EH (cell line): ENCODE measurements at regions not wholly inside any gene's neighbourhood (a gene's known extent, or its start where the extent isn't known, plus 50 kb on each side); places are given as distances from the start of the nearest gene placed in this dataset.

Experiments used
- DNase-seq: peaks from one replicate; pipeline ENCODE4 v3.0.0-alpha.2; 2015; ENCODE audit warnings: low read depth

GRCh38 chr4:122203407-122203806, 51.3 kb downstream of the BLTP1 start:
- no peak for DNase-seq

DNA sequence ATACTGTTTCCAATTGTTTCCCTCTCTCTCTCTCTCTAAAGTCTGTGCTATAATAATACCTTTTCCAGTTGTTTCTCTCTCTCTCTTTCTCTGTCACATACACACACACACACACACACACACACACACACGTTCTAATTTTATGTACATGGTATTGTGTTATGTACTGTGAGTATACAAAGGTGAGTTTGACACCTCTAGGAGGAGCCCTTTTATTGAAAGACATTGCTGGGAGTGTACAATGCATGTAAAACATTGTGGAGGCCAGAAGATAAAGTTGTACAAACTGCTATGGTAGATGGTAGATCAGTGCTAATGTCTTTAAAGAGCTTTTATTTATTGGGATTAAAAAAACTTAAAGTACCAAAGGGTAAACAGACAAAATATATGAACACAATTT, 53.6 kb downstream of the BLTP1 start:
- no peak for DNase-seq

GRCh38 chr4:122212880-122213279, 60.7 kb downstream of the BLTP1 start:
- DNase-seq, result no peak

GRCh38 chr4:122218762-122219161, 66.6 kb downstream of the BLTP1 start:
- peak; percentile 15 for DNase-seq

GRCh38 chr4:122219356-122219755, 67.2 kb downstream of the BLTP1 start:
- no peak for DNase-seq

- DNase-seq, result no peak
Measured at GRCh38 chr4:122221322-122221721, 69.2 kb downstream of the BLTP1 start.

GRCh38 chr4:122224348-122224747, 72.2 kb downstream of the BLTP1 start:
- peak; percentile 17 for DNase-seq

- no peak for DNase-seq
Measured at GRCh38 chr4:122227202-122227601, 75.1 kb downstream of the BLTP1 start.

DNA sequence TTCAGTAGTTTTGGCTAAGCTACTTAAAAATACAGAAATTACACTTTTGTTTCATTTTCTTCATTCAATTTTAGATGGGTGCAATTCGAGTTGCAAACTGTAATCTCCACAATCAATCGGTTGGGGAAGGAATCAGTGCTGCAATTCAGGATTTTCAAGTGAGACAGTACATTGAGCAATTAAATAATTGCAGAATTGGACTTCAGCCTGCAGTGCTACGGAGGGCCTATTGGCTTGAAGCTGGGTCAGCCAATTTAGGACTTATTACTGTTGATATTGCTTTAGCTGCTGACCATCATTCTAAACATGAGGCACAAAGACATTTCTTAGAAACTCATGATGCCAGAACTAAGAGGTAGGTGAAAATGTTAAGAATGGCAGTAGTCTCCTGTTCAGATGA, 77.7 kb downstream of the BLTP1 start:
- no peak for DNase-seq

DNA sequence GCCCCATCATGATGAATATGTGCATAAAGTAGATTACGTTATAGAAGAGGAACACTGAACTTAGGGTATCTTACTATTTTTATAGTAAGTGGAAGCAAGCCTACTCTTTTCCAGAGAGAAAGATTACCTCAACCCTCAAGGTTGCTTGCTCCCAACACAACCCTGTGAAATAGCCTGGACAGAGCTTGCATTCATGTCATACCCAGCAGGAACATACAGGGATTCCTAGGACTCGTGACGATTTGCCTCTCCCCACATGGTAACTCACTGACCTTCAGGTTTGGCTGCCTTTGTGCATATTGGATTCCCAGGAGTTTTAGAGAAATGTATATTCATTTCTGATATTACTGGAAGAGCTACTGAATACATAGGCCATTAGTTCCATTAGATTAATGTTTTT, 80.5 kb downstream of the BLTP1 start:
- DNase-seq, result no peak

- DNase-seq, result no peak
Measured at GRCh38 chr4:122234686-122235085, 82.6 kb downstream of the BLTP1 start.

GRCh38 chr4:122243785-122244184, 91.7 kb downstream of the BLTP1 start:
- DNase-seq, result no peak

DNA sequence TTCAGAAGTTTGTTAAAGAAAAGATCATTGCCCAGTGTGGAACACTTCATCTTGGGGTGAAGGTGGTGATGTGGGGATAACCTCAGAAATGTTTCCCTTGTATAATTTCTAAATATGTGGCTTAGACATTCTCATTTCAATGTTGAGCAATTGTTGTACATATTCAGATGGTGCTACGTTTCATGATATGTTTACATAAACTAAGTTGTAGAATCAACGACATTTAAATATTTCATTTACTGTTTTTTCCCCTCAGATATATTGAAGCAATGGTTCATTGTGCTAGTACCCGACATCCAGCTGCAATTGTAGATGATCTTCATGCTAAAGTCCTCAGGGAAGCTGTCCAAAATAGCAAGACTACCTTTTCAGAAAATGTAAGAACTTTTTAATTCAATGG, 92.6 kb downstream of the BLTP1 start:
- no peak for DNase-seq

GRCh38 chr4:122246551-122246950, 94.4 kb downstream of the BLTP1 start:
- DNase-seq, result no peak

DNA sequence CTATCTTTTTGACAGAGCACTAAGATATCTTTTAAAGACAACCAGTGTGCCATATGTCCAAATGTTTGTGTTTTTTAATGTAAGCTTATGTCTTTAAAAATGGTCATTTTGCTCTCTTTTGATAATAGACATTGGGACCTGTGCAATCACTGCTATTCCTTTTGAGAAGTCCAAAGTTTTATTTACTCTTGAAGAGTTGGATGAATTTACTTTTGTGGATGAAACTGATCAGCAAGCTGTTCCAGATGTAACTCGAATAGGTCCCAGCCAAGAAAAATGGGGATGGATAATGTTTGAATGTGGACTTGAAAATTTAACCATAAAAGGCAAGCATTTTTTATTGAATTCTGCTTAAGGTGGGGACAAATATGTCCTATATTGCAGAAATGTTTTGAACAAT, 97.2 kb downstream of the BLTP1 start:
- DNase-seq, result no peak

- DNase-seq, result no peak
Measured at GRCh38 chr4:122252584-122252983, 100.5 kb downstream of the BLTP1 start.

DNA sequence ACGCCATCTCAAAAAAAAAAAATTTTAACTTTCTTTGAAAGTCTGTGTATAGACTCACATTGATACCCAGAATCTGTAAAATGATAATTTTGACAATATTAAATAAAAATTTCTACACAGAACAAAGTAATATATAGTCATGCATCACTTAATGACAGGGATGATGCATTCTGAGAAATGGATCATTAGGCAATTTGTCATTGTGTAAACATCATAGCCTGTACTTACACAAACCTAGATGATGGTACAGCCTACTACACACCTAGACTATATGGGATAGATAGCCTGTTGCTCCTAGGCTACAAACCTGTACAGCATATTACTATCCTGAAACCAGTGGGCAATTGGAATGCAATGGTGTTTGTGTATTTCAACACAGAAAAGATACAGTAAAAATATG, 107.7 kb downstream of the BLTP1 start:
- DNase-seq, result no peak

GRCh38 chr4:122276359-122276758, 102.5 kb upstream of the ADAD1 start:
- DNase-seq, result no peak

- no peak for DNase-seq
Measured at GRCh38 chr4:122278976-122279375, 99.8 kb upstream of the ADAD1 start.

- no peak for DNase-seq
Measured at GRCh38 chr4:122279670-122280069, 99.1 kb upstream of the ADAD1 start.

DNA sequence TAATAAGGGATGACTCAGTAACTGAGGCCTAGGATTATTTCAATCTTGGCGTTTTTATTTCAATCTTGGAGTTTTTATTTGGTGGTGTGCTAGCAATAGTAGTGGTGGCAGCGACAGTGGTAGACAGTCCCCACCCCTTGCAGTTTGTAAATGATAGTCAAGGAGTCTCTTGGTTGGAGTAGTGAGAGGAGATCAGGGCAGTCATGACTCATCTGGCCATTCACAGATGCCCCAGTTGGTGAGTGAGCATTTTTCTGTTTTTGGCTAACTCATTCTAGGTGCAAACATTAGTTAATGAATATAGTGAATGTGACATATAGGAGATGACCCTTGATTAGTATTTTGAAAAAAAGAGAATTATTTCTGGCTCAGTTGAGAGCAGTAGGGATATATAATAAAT, 93.5 kb upstream of the ADAD1 start:
- DNase-seq, result peak; percentile 35

DNA sequence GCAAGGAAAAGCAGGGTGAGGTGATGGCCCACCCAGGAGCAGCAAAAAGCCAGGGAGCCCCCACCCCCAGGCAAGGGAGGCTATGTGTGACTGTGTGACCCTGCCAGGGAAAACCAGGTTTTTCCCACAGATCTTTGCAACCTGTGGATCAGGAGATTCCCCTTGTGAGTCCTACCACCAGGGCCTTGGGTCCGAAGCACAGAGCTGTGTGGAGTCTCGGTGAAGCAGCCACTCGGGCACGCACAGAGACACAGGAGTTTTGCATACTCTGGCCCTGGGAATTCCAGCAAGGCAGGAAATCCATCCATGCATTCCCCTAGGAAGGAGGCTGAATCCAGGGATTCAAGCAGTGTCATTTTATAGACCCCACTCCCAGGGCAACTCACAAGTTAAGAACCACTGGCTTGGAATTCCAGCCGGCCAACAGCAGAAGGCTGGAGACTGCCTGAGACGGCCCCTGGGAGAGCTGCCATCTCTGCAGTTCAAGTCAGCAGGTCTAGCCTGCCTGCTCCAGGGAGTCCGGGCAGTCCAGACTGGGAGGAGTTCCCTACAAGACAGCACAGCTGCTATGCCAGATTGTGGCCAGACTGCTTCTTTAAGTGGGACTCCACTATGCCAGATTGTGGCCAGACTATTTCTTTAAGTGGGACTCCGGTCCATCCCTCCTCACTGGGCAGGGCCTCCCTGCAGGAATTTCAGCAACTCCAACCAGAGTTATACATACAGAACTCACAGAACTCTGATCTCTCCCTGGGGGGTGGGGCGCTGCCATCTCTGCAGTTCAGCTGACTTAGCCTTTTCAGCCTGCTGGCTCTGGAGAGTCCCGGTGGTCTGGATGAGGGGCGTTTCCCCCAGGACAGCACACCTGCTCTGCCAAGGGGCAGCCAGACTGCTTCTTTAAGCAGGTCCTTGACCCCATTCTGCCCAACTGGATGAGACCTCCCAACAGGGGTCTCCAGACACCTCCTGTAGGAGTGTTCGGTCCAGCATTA, 85.1 kb upstream of the ADAD1 start:
- DNase-seq, result no peak

GRCh38 chr4:122297694-122298093, 81.1 kb upstream of the ADAD1 start:
- no peak for DNase-seq

GRCh38 chr4:122300776-122301175, 78.0 kb upstream of the ADAD1 start:
- DNase-seq, result no peak
